Astrocyte of the cerebellum (primary cell): ENCODE measurements at regions not wholly inside any gene's neighbourhood (a gene's known extent, or its start where the extent isn't known, plus 50 kb on each side); places are given as distances from the start of the nearest gene placed in this dataset.

ENCODE experiments used
- DNase-seq: peaks from one replicate; pipeline ENCODE4 v3.0.0-alpha.2; 2011; ENCODE audit warnings: low read depth
- H3K4me3 ChIP-seq: 2 replicates; pipeline ENCODE4 v1.5.1; 2011; ENCODE audit warnings: mild to moderate bottlenecking, low read depth, low read length, moderate library complexity
- in situ Hi-C: cut with HindIII; loops from 2 replicates; pipeline ENCODE4 v1.10.0; 2017; ENCODE audit warnings: low sequenced_read_pairs
- TF ChIP-seq, protein P1 (sequence below): IDR thresholded peaks from 2 replicates; pipeline ENCODE4 v1.5.1; 2012; ENCODE audit warnings: low read length, low read depth, moderate library complexity, mild to moderate bottlenecking; ENCODE audit errors: missing control alignments

DNA sequence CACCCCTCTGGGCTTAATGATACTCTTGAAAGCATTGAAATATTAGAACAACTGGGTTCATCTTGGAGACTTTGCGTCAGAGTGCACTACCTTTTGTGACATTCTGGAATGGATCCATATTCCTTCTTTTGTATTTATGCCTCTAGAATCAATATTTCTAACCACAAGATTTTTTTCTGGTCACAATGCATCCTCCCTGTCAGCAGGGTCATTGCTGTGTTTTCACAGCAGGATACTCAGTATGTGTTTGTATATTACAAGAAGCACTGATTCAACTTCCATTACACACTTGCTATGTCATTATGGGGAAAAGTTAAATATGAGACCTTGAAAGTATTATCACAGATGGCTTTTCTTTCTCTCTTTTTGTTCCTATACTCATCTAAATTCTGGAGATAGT is 370.0 kb downstream of the HS3ST3B1 start:
- TF ChIP-seq, protein P1, sequence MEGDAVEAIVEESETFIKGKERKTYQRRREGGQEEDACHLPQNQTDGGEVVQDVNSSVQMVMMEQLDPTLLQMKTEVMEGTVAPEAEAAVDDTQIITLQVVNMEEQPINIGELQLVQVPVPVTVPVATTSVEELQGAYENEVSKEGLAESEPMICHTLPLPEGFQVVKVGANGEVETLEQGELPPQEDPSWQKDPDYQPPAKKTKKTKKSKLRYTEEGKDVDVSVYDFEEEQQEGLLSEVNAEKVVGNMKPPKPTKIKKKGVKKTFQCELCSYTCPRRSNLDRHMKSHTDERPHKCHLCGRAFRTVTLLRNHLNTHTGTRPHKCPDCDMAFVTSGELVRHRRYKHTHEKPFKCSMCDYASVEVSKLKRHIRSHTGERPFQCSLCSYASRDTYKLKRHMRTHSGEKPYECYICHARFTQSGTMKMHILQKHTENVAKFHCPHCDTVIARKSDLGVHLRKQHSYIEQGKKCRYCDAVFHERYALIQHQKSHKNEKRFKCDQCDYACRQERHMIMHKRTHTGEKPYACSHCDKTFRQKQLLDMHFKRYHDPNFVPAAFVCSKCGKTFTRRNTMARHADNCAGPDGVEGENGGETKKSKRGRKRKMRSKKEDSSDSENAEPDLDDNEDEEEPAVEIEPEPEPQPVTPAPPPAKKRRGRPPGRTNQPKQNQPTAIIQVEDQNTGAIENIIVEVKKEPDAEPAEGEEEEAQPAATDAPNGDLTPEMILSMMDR, result no peak
- peak; percentile 36 for DNase-seq
- H3K4me3 ChIP-seq, result no peak overlapping the region
- in situ Hi-C loops, result no loop called here

- in situ Hi-C loops, result no loop called here
- TF ChIP-seq, protein P1, result no peak
- H3K4me3 ChIP-seq, result no peak overlapping the region
- no peak for DNase-seq
Observed at GRCh38 chr17:14664511-14664910, 363.6 kb downstream of the HS3ST3B1 start.

DNA sequence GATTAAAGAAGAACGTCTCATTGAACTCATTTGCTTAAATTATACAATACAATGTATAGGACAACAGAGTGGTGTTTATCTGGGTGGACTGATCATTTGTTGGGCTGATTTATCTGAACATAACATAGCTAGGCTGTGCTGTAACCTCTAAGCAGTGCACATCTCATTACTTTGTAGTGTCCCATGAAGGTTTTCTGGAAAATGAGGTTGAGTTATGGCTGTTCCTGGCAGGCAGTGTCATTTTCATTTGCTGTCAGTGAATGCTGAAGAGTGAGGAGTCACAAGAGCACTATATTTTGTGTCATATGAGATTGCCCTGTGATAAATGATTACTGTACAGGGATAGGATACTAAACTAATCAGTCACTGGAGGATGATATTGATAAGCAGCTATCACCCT is 340.2 kb downstream of the HS3ST3B1 start:
- in situ Hi-C loops, result no loop called here
- H3K4me3 ChIP-seq, result no peak overlapping the region
- no peak for DNase-seq
- TF ChIP-seq, protein P1, result no peak

DNA sequence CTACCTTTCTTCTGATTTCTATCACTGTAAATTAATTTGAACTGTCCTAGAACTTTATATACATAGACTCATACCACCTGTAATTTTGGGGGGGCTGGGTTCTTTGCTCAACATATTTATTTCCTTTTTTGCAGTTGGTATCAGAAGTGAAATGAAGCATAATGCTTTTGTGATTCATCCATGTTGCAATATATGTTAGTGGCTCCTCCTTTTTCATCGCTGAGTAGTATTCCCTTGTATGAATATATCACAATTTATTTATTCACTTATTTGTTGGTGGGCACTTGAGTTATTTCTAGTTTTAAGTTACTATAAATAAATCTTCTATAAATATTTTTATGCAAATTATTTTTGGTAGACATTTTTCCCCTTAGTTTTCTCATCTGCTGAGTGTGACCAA is 336.4 kb downstream of the HS3ST3B1 start:
- TF ChIP-seq, protein P1, result no peak
- H3K4me3 ChIP-seq, result no peak overlapping the region
- DNase-seq, result no peak
- in situ Hi-C loops, result no loop called here

DNA sequence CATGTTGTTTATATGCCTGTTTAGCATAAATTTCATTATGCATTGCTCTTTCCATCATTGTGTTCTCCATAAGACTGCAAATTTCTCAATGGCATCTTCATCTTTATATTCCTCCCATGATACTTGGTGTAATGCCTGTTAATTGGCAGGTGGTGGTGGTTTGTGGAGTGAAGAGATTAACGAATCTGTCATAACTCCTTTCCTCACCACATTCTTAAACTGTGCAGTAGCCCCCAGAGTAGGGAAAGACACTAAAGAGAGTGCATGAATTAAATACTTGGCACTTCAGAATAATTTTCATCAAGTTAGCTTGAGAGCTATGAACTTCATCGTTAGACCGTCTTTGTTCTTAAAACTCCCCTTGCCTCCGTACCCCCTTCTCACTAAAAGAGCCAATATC is 329.7 kb downstream of the HS3ST3B1 start:
- H3K4me3 ChIP-seq, result no peak overlapping the region
- in situ Hi-C loops, result no loop called here
- DNase-seq, result no peak
- TF ChIP-seq, protein P1, result no peak

DNA sequence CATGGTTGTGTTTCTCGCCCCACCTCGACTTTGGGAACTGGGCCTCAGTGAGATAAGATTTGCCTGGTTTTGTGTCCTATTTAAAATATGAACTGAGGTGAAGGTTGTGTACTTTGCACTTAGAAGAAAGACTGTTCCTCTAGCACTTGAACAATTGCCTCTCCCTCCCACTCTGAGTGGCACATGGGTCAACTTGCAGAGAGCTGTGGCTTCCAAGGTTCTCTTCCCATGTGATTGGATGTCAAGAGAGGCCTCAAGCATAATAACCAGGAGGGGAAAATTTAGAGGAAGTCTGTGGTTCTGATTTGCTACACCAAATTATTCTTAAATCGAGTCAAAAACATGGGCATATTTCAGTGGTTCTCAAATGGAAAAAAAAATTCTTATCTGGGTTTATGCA is 329.2 kb downstream of the HS3ST3B1 start:
- TF ChIP-seq, protein P1, result no peak
- in situ Hi-C loops, result no loop called here
- no peak overlapping the region for H3K4me3 ChIP-seq
- DNase-seq, result no peak

GRCh38 chr17:14622615-14623101 is 321.8 kb downstream of the HS3ST3B1 start:
- in situ Hi-C loops, result no loop called here
- no peak for DNase-seq
- TF ChIP-seq, protein P1, result no peak
- H3K4me3 ChIP-seq, result no peak overlapping the region
